DMS153 treated with DMSO at 0.1 percent for 48 hours (cell line): ENCODE measurements at regions not wholly inside any gene's neighbourhood (a gene's known extent, or its start where the extent isn't known, plus 50 kb on each side); places are given as distances from the start of the nearest gene placed in this dataset.
"Not testable (repeated sequence)": the region's sequence is repeated elsewhere in the genome, so short reads cannot be mapped to it uniquely, and the experiment has no call there.

Experiments used
- DNase-seq: peaks from one replicate; lab custom pipeline; 2025; ENCODE audit not compliant: unreplicated experiment; lab: John Stamatoyannopoulos, UW

DNA sequence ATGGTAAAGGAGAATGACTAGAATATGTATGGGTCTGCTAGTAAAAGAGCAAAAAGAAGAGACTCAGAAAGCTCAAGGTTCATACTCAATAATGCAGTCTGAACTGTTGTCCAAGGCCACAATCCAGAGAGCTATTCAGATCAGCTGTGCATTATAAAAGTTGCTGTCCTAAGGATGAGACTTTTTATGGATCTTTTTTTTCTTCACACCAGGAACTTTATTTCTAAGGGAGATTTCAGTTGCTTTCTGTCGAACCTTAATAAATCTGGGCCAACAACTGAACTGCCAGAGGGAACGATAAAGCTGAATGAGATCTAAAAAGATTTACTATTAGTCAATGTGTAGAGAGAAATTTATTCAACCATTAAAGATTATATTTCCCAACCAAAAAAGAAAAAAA, 948.3 kb upstream of the NOVA1 start:
- no peak for DNase-seq

- no peak for DNase-seq
Measured at GRCh38 chr14:27553790-27554189, 956.0 kb upstream of the NOVA1 start.

- no peak for DNase-seq
Measured at GRCh38 chr14:27557445-27557844, 959.6 kb upstream of the NOVA1 start.

GRCh38 chr14:27559848-27560247, 962.0 kb upstream of the NOVA1 start:
- DNase-seq: no peak

GRCh38 chr14:27566843-27567382, 969.1 kb upstream of the NOVA1 start:
- DNase-seq: no peak

DNA sequence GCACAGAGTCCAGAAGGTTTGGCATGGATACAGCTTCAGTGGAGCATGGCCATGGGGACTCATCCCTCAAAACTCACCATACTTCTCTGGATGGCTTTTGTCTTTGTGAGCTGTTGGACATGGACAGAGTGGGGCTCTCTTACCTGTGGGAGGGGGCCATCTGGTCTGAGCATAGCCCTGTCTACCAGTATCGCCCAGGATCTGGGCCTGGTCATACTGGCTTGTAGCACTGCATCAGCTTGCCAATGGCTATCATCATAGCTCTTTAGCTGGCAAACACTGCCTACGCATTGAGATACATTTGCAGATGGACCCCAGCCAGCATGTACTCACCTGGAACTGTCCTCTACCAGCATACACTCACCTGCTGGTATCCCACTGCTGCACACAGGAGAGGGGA, 975.2 kb upstream of the NOVA1 start:
- DNase-seq: no peak

DNA sequence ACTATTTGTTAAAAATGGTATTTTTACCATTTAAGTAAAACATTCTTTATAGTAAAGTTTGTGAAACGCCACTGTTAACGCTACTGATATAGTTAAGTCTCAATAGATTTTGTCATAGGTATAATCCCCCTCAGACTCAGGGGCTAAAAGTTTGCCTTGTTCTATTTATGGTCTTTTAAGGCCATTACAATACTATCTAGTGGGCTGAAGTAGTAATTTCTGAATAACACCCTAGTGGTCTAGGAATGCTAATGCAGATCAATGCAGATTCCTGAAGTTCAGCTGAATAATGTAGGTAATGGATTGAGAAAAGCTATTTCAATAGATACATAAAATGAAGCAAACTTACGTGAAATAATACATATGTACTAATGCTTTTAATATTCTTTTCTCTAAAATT, 989.3 kb upstream of the NOVA1 start:
- no peak for DNase-seq

DNA sequence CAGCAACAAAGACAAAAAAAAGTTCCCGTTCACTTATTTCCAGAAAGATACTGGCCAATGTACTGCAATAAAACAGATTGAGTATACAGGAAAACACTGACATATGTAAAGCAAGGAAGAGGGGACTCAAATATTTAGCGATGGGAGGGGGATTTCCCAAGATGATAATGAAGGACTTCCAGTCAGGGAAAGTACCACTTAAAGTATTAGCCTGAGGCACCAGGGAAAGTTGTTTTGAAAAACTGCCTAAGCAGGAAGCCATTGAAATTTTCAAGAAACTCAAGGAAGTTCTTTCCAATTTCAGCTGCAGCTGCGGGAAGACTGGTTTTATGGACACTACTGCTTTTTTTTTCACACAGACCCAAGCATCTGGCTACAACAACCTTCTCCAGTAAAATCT, 1007.4 kb upstream of the NOVA1 start:
- DNase-seq: no peak

- DNase-seq: no peak
Measured at GRCh38 chr14:27608377-27608776, 1010.5 kb upstream of the NOVA1 start.

GRCh38 chr14:27612121-27612520, 1014.3 kb upstream of the NOVA1 start:
- DNase-seq: no peak

GRCh38 chr14:27613102-27613501, 1015.3 kb upstream of the NOVA1 start:
- DNase-seq: no peak

GRCh38 chr14:27623782-27624181, 1025.9 kb upstream of the NOVA1 start:
- DNase-seq: no peak

DNA sequence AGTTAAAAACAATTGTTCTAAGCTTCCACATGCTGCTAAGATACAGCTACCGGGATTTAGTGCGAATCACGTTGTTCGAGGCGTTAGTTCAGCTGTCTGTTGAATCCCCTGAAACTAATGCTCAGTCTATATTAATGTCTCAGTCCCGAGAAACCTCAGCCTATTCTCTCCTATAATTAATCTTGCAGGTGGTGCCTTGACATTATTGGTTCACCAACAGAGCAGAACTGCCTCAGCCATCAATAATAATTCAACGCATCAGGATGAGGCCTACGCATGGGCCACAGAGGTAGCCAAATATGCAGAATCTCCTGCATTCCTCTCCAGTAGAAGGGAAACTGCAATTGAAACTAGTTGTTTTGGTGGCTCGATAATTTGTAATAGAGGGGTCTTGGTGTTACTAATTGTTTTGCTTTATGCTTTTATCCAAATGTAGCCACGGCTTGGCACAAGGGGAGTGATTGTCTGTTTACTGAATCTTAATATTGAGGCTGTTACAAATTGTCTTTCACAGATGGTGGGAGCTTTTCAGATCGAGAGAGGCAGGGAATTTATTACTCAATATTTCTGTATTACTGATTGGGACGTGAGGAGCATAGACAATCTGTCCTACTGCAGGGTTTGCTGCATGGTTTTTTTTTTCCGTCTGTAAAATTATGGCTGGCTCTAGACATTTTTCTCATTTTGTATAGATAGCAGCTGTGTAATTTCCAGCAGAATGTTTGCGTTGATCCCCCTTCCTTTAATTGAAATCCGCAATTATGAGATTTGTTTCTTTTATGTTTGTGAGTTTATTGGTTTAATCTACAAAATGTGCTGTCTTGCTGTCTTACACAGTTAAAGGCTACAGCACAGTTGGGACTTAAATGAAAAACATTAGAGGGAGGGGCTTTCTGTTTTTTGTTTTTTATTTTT, 1036.5 kb upstream of the NOVA1 start:
- DNase-seq: no peak

DNA sequence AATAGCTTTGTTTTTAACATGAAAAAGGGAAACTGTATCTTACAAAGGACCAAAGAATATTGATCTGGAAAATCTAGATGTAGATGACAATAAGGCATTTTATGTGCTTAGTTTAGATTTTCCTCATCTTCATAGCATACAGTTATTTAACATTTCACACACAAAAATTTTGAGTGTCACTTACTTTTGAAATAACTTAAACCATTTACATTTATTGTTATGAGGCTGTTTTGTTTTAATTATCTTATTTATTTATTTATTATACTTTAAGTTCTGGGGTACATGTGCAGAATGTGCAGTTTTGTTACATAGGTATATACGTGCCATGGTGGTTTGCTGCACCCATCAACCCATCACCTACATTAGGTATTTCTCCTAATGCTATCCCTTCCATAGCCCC, 1042.9 kb upstream of the NOVA1 start:
- not testable (repeated sequence) for DNase-seq

GRCh38 chr14:27642251-27642866, 1044.5 kb upstream of the NOVA1 start:
- DNase-seq: no peak

DNA sequence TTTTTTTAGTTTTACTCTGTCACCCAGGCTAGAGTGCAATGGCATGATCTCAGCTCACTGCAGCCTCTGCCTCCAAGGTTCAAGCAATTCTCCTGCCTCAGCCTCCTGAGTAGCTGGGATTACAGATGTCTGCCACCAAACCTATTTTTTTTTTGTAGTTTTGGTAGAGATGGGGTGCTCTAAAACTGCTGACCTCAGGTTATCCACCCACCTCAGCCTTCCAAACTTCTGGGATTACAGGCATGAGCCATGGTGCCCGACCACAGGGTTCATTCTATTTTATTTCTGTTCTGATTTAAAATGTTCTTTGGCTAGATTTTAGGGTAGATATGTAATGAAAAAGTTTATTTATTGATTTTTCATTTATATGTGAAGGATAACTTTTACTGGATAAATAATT, 1062.8 kb upstream of the NOVA1 start:
- DNase-seq: no peak

DNA sequence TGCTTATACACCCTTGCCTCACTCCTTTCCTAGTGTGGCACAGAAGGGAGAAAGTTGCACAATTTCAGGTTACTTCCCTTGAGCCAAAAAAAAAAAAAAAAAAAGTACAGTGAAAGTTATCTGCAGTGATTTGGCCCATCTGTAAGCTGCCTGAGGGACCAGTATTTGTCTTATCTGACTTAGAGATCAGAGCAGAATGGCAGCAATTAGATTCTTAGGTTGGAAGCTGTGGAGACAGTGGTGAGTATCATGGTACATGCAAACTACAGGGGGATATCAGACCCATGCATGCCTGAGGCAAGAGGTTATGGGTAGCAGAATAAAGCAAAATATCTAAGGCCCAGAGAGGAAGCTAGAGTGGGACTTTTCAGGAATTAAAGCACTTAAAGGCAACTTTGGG, 1070.7 kb upstream of the NOVA1 start:
- DNase-seq: no peak

DNA sequence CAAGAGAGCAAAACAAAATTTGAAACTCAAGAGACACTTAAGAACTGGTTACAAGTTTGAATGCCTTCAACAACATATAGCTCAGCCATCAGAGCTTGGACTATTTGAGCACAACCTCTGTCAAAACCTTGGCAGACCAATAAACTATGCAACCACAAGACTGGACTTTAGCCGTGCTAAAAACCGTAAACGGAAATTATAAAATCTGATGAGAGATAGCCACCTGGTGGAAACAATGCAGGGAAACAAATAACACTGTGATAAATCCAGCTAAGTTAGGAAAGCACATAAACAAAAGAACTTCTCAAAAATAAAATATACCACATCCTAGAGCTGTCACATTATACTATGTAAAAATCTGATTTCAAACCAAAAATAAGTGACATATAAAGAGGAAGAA, 1074.2 kb upstream of the NOVA1 start:
- no peak for DNase-seq

GRCh38 chr14:27672811-27673737, 1075.2 kb upstream of the NOVA1 start:
- DNase-seq: not testable (repeated sequence)

DNA sequence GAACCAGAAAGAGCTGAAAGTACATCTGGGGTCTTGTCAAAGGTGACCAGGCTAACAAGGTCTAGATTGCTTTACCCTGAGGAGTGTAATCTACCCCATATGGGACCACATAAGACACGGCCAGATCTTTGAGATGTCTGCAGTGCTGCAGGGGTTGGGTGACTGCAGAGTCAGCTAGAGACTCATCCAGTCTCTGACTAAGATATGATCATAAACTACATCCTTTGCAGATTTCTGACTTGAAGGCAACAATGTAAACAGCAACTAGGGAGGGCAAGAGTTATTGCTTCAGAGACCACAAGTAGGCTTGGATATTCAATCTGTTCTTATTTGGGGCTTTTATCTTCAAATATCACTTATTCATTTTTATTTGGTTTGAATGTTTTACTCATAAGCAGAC, 1080.5 kb upstream of the FOXG1 start:
- no peak for DNase-seq

GRCh38 chr14:27688841-27689444, 1077.6 kb upstream of the FOXG1 start:
- no peak for DNase-seq
